ENCODE measurements at regions not wholly inside any gene's neighbourhood (a gene's known extent, or its start where the extent isn't known, plus 50 kb on each side); places are given as distances from the start of the nearest gene placed in this dataset.

GRCh38 chr5:68793074-68793473 lies 300.7 kb upstream of the SLC30A5 start:
- Histone ChIP-seq H3K4me3 (no peak overlapping the region), H3K27ac (no peak overlapping the region), H3K9me3 (no peaks in the 10 kb centered on the region), H3K36me3 (no peaks in the 10 kb centered on the region), H3K4me1 (no peaks in the 10 kb centered on the region), H3K27me3 (no peaks in the 10 kb centered on the region)
- ATAC-seq (ENCODE audit: low FRiP score in 2 of 2) (no peak), DNase-seq (no peak)
- 52 to 67% methylated on average over 1 of the region's 1 CpG for WGBS, 2 donors
- TF ChIP-seq POLR2A (IDR thresholded peaks at IDR 0.05) (no peak), EP300 (IDR thresholded peaks at IDR 0.05) (no peak), CTCF (IDR thresholded peaks at IDR 0.05) (no peak), POLR2AphosphoS5 (IDR thresholded peaks at IDR 0.05) (no peak)

- Histone ChIP-seq H3K4me1 (no peaks in the 10 kb centered on the region), H3K4me3 (no peak overlapping the region), H3K27me3 (no peaks in the 10 kb centered on the region), H3K27ac (no peak overlapping the region), H3K9me3 (no peaks in the 10 kb centered on the region), H3K36me3 (no peaks in the 10 kb centered on the region)
- DNase-seq (no peak), ATAC-seq (ENCODE audit: low FRiP score in 2 of 2) (no peak)
- TF ChIP-seq POLR2AphosphoS5 (IDR thresholded peaks at IDR 0.05) (no peak), CTCF (IDR thresholded peaks at IDR 0.05) (no peak), EP300 (IDR thresholded peaks at IDR 0.05) (no peak), POLR2A (IDR thresholded peaks at IDR 0.05) (no peak)
- WGBS, 2 donors = 82 to 86% methylated on average over 4 of the region's 4 CpGs
Measured at GRCh38 chr5:68793993-68794392, 299.8 kb upstream of the SLC30A5 start.

GRCh38 chr5:68795190-68795589 lies 298.6 kb upstream of the SLC30A5 start:
- H3K27ac ChIP-seq = no peak overlapping the region
- 80 to 94% methylated on average over 6 of the region's 6 CpGs for WGBS, 2 donors

GRCh38 chr5:68798877-68799843 lies 294.7 kb upstream of the SLC30A5 start:
- WGBS, 2 donors = 87 to 94% methylated on average over 2 of the region's 2 CpGs
- DNase-seq = peak in 1 of 2 donors; percentile 23

More at GRCh38 chr5:68795190-68795589, 298.6 kb upstream of the SLC30A5 start:
- H3K36me3 ChIP-seq = no peaks in the 10 kb centered on the region
- H3K4me3 ChIP-seq = no peak overlapping the region
- TF ChIP-seq POLR2A (IDR thresholded peaks at IDR 0.05) (no peak), POLR2AphosphoS5 (IDR thresholded peaks at IDR 0.05) (no peak), EP300 (IDR thresholded peaks at IDR 0.05) (no peak), CTCF (IDR thresholded peaks at IDR 0.05) (no peak)
- H3K27me3 ChIP-seq = no peaks in the 10 kb centered on the region
- ATAC-seq (ENCODE audit: low FRiP score in 2 of 2) (no peak), DNase-seq (no peak)
- H3K4me1 ChIP-seq = no peaks in the 10 kb centered on the region
- no peaks in the 10 kb centered on the region for H3K9me3 ChIP-seq

More at GRCh38 chr5:68798877-68799843, 294.7 kb upstream of the SLC30A5 start:
- TF ChIP-seq CTCF (IDR thresholded peaks at IDR 0.05) = no peak
- Histone ChIP-seq H3K27me3 (no peaks in the 10 kb centered on the region), H3K36me3 (no peaks in the 10 kb centered on the region), H3K9me3 (no peaks in the 10 kb centered on the region), H3K4me1 (no peaks in the 10 kb centered on the region), H3K4me3 (no peak overlapping the region), H3K27ac (no peak overlapping the region)
- ATAC-seq (ENCODE audit: low FRiP score in 2 of 2) = no peak

All from upper lobe of left lung (tissue), 6 donors.